ENCODE measurements at regions not wholly inside any gene's neighbourhood (a gene's known extent, or its start where the extent isn't known, plus 50 kb on each side); places are given as distances from the start of the nearest gene placed in this dataset.
A peak's percentile ranks its signal among the peaks of the same experiment; 100 is the strongest.

DNA sequence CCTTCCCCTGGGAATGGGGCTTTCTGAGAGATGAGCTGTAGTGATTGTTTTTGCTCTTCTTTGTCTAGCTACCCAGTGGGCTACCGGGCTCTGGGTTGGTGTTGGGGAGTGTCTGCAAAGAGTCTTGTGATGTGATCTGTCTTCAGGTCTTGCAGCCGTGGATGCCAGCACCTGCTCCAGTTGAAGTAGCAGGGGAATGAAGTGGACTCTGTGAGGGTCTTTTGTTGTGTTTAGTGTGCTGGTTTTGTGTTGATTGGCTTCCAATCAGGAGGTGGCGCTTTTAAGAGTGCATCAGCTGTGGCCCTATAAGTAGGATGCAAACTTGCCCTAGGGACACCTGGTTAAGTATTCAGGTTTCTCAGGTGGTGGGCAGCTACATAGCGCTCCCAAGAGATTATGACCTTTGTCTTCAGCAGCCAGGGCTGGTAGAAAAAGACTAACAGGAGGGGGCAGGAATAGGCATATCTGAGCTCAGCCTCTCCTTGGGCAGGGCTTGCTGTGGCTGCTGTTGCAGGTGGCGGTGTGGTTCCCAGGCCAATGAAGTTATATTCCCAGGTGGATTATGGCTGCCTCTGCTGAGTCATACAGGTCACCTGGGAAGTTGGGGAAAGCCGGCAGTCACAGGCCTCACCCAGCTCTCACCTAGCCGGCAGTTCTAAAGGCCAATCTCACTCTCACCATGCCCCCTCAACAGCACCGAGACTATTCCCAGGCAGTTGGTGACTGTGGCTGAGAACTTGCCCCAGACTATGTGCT lies 315.7 kb upstream of the C11orf87 start:
- no peak overlapping the region for H3K27ac Mint-ChIP-seq
- H3K9me3 Mint-ChIP-seq = peaks cover 0 to 6% (median 2%) of the 10 kb centered on the region in 8 donors
- H3K9me3 ChIP-seq (ENCODE audit: control insufficient read depth in 1 of 2, low read length in 2 of 2) = no peaks in the 10 kb centered on the region
- H3K27ac ChIP-seq (ENCODE audit: low read depth, low read length) = no peak overlapping the region
- intact Hi-C loops (cut with micrococcal nuclease) = no loop called here
- ChIA-PET CTCF (ENCODE audit: partially characterized antibody) (no interaction called here), POLR2A (ENCODE audit: partially characterized antibody) (no interaction called here)
- H3K36me3 Mint-ChIP-seq = no peaks in the 10 kb centered on the region
- H3K27me3 Mint-ChIP-seq = peaks cover 0 to 6% of the 10 kb centered on the region in 2 donors
- no peaks in the 10 kb centered on the region for H3K36me3 ChIP-seq (ENCODE audit: insufficient read depth, low read length)
- H3K4me3 ChIP-seq (ENCODE audit: low read length in 2 of 2) = no peak overlapping the region
- H3K4me3 Mint-ChIP-seq = no peak overlapping the region
- H3K27me3 ChIP-seq (ENCODE audit: insufficient read depth, low read length) = no peaks in the 10 kb centered on the region
- no peak for DNase-seq
- H3K4me1 Mint-ChIP-seq = no peaks in the 10 kb centered on the region
- H3K4me1 ChIP-seq (ENCODE audit: insufficient read depth, low read length) = no peaks in the 10 kb centered on the region

DNA sequence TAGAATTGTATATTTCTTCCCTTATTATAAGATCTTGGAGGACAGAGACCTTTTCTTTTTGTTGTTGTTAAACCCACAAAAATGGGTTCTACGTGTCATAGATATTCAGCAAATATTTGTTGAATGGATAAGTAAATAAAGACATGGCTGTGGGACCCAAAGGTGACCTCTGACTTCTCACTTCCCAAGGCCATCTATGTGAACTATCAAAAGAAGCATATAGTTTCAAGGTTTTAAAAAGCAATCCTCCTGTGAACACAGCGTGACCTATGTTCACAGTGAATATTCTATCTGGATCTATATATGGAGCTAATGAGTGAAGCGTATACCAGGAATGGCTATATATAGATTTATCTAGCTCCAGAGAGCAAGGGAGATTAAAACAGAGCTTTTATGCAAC lies 312.8 kb upstream of the C11orf87 start:
- no peaks in the 10 kb centered on the region for H3K4me1 ChIP-seq (ENCODE audit: insufficient read depth, low read length)
- Mint-ChIP-seq H3K27ac (no peak overlapping the region), H3K36me3 (no peaks in the 10 kb centered on the region), H3K9me3 (peaks cover 0 to 3% (median 0%) of the 10 kb centered on the region in 8 donors), H3K4me1 (no peaks in the 10 kb centered on the region), H3K4me3 (no peak overlapping the region), H3K27me3 (peaks cover 0 to 8% of the 10 kb centered on the region in 2 donors)
- intact Hi-C loops (cut with micrococcal nuclease) = no loop called here
- ChIA-PET POLR2A (ENCODE audit: partially characterized antibody) (no interaction called here), CTCF (ENCODE audit: partially characterized antibody) (no interaction called here)
- H3K27ac ChIP-seq (ENCODE audit: low read depth, low read length) = no peak overlapping the region
- no peak overlapping the region for H3K4me3 ChIP-seq (ENCODE audit: low read length in 2 of 2)
- no peaks in the 10 kb centered on the region for H3K36me3 ChIP-seq (ENCODE audit: insufficient read depth, low read length)
- H3K9me3 ChIP-seq (ENCODE audit: control insufficient read depth in 1 of 2, low read length in 2 of 2) = no peaks in the 10 kb centered on the region
- no peaks in the 10 kb centered on the region for H3K27me3 ChIP-seq (ENCODE audit: insufficient read depth, low read length)
- no peak for DNase-seq

DNA sequence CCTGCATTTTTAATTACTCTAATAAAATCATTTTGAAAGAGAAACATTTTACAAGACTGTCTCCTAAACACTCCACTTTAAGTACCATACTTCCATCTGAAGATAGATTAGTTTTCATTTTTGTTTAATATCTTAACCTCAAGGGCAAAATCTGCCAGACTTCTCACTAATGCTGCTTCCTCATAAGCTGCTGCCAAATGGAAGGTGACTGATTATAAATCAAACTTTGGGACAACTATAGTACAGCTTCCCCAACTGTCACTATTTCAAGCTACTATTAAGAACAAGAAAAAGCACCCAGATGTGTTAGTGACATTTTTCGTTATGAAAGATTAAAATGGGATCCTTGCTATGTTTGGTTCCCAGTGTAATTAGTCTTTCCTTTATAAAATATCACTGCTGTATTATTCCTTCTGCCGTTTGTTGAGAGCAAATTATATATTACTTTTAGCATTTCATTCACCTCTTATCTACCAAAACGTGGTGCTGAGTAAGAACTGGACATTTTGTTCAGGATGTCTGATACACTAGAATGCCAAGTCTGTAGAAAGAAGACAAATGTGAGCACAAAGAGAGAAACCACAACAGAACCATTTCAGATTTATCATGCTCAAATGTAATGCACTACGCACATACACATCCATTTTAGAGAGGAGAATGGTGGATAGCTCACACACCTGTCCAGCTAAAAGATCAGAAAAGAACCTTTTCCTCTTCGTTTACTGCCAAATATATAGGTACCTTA lies 312.2 kb upstream of the C11orf87 start:
- peaks cover 0 to 8% of the 10 kb centered on the region in 2 donors for H3K27me3 Mint-ChIP-seq
- Histone ChIP-seq H3K36me3 (ENCODE audit: insufficient read depth, low read length) (no peaks in the 10 kb centered on the region), H3K27ac (ENCODE audit: low read depth, low read length) (no peak overlapping the region), H3K4me3 (ENCODE audit: low read length in 2 of 2) (no peak overlapping the region), H3K9me3 (ENCODE audit: control insufficient read depth in 1 of 2, low read length in 2 of 2) (no peaks in the 10 kb centered on the region), H3K4me1 (ENCODE audit: insufficient read depth, low read length) (no peaks in the 10 kb centered on the region), H3K27me3 (ENCODE audit: insufficient read depth, low read length) (no peaks in the 10 kb centered on the region)
- intact Hi-C loops (cut with micrococcal nuclease) = no loop called here
- no peaks in the 10 kb centered on the region for H3K4me1 Mint-ChIP-seq
- peak overlapping the region in 1 of 8 donors; percentile 31 for H3K4me3 Mint-ChIP-seq
- H3K27ac Mint-ChIP-seq = no peak overlapping the region
- no peaks in the 10 kb centered on the region for H3K36me3 Mint-ChIP-seq
- POLR2A ChIA-PET (ENCODE audit: partially characterized antibody) = no interaction called here
- CTCF ChIA-PET (ENCODE audit: partially characterized antibody) = no interaction called here
- DNase-seq = no peak
- peaks cover 0 to 3% (median 0%) of the 10 kb centered on the region in 8 donors for H3K9me3 Mint-ChIP-seq

DNA sequence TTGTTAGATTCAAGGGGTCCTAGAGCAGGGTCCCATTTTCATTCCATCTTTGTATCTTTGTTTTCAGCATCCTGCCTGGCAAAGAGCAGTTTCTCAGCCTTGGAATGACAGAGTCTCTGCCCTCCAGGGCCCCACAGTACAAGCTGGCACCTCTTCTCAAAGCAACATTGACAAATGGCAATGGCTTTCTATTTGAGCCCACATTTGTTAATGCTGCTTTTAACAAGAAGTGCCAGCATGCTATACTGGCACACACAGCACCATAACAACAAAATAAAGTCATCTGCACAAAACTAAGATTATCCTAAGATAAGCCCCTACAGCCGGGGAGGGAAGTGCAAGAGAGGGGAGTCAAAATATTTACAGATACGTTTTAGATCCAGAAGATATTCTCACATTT lies 309.7 kb upstream of the C11orf87 start:
- H3K9me3 Mint-ChIP-seq = no peaks in the 10 kb centered on the region
- H3K4me3 Mint-ChIP-seq = no peak overlapping the region
- CTCF ChIA-PET (ENCODE audit: partially characterized antibody) = no interaction called here
- H3K36me3 Mint-ChIP-seq = no peaks in the 10 kb centered on the region
- Histone ChIP-seq H3K27me3 (ENCODE audit: insufficient read depth, low read length) (no peaks in the 10 kb centered on the region), H3K36me3 (ENCODE audit: insufficient read depth, low read length) (no peaks in the 10 kb centered on the region), H3K4me1 (ENCODE audit: insufficient read depth, low read length) (no peaks in the 10 kb centered on the region), H3K9me3 (ENCODE audit: control insufficient read depth in 1 of 2, low read length in 2 of 2) (no peaks in the 10 kb centered on the region), H3K27ac (ENCODE audit: low read depth, low read length) (no peak overlapping the region), H3K4me3 (ENCODE audit: low read length in 2 of 2) (no peak overlapping the region)
- intact Hi-C loops (cut with micrococcal nuclease) = no loop called here
- H3K27ac Mint-ChIP-seq = no peak overlapping the region
- H3K27me3 Mint-ChIP-seq = peaks cover 0 to 1% of the 10 kb centered on the region in 2 donors
- no peak for DNase-seq
- no peaks in the 10 kb centered on the region for H3K4me1 Mint-ChIP-seq
- POLR2A ChIA-PET (ENCODE audit: partially characterized antibody) = no interaction called here

DNA sequence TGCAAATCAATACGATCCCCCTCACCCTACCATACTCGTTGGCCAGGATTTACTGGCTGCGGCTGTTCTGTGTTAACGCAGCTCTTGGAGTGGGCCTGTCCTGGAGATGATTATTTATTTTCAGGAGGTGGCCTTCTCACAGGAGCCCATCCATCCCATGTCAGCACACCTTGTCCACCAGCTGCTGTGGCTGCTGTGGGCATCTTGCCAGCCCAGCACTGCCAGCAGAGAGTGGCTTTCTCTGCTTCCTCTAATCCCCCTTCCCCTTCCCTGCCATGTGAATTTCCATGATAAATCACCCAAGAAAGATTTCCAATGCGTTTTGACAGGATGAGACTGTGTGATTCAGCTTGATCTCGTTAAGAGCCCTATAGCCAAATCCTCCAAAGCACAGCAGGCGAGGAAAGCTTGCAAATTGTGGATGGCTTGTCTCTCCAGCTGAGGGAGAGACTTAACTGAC lies 309.1 kb upstream of the C11orf87 start:
- Mint-ChIP-seq H3K4me1 (no peaks in the 10 kb centered on the region), H3K4me3 (no peak overlapping the region), H3K9me3 (no peaks in the 10 kb centered on the region), H3K27ac (no peak overlapping the region), H3K27me3 (peaks cover 0 to 1% of the 10 kb centered on the region in 2 donors), H3K36me3 (no peaks in the 10 kb centered on the region)
- Histone ChIP-seq H3K36me3 (ENCODE audit: insufficient read depth, low read length) (no peaks in the 10 kb centered on the region), H3K27me3 (ENCODE audit: insufficient read depth, low read length) (no peaks in the 10 kb centered on the region), H3K9me3 (ENCODE audit: control insufficient read depth in 1 of 2, low read length in 2 of 2) (no peaks in the 10 kb centered on the region), H3K4me1 (ENCODE audit: insufficient read depth, low read length) (no peaks in the 10 kb centered on the region), H3K27ac (ENCODE audit: low read depth, low read length) (no peak overlapping the region), H3K4me3 (ENCODE audit: low read length in 2 of 2) (no peak overlapping the region)
- DNase-seq = no peak
- intact Hi-C loops (cut with micrococcal nuclease) = no loop called here
- ChIA-PET POLR2A (ENCODE audit: partially characterized antibody) (no interaction called here), CTCF (ENCODE audit: partially characterized antibody) (interaction anchor here (1.5 kb wide), 1 partner anchor 22 kb away, joined by 3 read pairs; no protein-coding TSS in a partner anchor)

DNA sequence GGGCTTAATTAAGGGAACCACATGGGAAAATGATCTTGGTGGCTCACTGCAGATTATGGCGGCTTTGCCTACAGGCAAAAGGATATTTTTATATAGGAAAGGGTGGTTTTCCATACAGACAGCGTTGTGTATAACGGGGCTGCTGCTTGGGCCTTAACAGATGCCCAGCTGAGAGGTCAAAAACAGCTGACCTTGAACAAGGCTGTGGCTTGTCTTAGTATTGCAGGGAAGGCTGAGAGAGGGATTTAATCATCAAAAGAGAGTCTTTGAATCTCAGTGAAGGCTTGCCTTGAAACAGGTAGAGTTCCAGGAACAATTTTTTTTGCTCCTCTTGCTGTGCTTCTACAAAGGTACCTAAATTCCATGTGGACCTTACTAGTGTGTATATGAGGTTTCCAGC lies 301.6 kb upstream of the C11orf87 start:
- no peaks in the 10 kb centered on the region for H3K4me1 Mint-ChIP-seq
- CTCF ChIA-PET (ENCODE audit: partially characterized antibody) = no interaction called here

DNA sequence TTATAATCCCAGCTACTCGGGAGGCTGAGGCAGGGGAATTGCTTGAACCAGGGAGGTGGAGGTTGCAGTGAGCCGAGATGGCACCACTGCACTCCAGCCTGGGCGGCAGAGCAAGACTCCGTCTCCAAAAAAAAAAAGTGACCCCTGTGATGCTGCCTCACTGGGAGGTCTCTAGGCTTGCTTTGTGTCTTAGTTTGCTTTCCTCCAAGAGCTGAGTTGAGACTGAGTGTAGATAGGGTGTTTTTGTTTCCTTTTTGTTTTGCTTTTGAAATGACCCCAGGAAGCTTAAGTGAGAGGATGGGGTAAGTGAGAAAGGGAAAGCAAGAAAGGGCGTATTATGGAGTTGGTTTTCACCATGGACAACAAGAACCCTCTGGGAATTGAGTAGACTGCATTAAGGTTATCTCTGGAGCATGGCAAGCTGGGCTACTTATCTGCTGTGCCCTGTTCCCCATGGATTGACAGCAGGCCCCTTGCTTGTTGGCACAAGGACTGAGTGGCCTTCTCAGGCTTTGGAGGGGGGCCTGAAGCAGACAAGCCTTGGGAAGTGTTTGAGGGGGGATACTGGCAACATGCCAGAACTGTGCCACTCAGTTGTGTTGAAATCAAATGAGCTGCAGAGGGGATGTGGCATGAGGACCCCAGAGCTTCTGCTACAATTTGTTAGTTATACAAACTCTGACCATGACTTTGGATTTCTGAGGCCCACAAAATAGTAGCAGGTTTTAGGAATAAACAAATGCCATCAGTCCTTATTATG lies 300.6 kb upstream of the C11orf87 start:
- H3K27ac ChIP-seq (ENCODE audit: low read depth, low read length) = no peak overlapping the region
- Mint-ChIP-seq H3K9me3 (no peaks in the 10 kb centered on the region), H3K36me3 (no peaks in the 10 kb centered on the region), H3K27me3 (no peaks in the 10 kb centered on the region), H3K4me3 (no peak overlapping the region), H3K27ac (no peak overlapping the region), H3K4me1 (no peaks in the 10 kb centered on the region)
- ChIA-PET POLR2A (ENCODE audit: partially characterized antibody) (no interaction called here), CTCF (ENCODE audit: partially characterized antibody) (no interaction called here)
- H3K4me1 ChIP-seq (ENCODE audit: insufficient read depth, low read length) = no peaks in the 10 kb centered on the region
- no peaks in the 10 kb centered on the region for H3K9me3 ChIP-seq (ENCODE audit: control insufficient read depth in 1 of 2, low read length in 2 of 2)
- intact Hi-C loops (cut with micrococcal nuclease) = no loop called here
- H3K27me3 ChIP-seq (ENCODE audit: insufficient read depth, low read length) = no peaks in the 10 kb centered on the region
- no peak for DNase-seq
- H3K4me3 ChIP-seq (ENCODE audit: low read length in 2 of 2) = no peak overlapping the region
- no peaks in the 10 kb centered on the region for H3K36me3 ChIP-seq (ENCODE audit: insufficient read depth, low read length)

More for the DNA sequence above, 301.6 kb upstream of the C11orf87 start:
- Histone ChIP-seq H3K36me3 (ENCODE audit: insufficient read depth, low read length) (no peaks in the 10 kb centered on the region), H3K27me3 (ENCODE audit: insufficient read depth, low read length) (no peaks in the 10 kb centered on the region), H3K4me1 (ENCODE audit: insufficient read depth, low read length) (no peaks in the 10 kb centered on the region), H3K4me3 (ENCODE audit: low read length in 2 of 2) (no peak overlapping the region), H3K9me3 (ENCODE audit: control insufficient read depth in 1 of 2, low read length in 2 of 2) (no peaks in the 10 kb centered on the region), H3K27ac (ENCODE audit: low read depth, low read length) (no peak overlapping the region)
- Mint-ChIP-seq H3K4me3 (no peak overlapping the region), H3K27me3 (no peaks in the 10 kb centered on the region), H3K27ac (no peak overlapping the region), H3K9me3 (no peaks in the 10 kb centered on the region), H3K36me3 (no peaks in the 10 kb centered on the region)
- DNase-seq = no peak
- intact Hi-C loops (cut with micrococcal nuclease) = no loop called here
- POLR2A ChIA-PET (ENCODE audit: partially characterized antibody) = no interaction called here
